ENCODE measurements at regions not wholly inside any gene's neighbourhood (a gene's known extent, or its start where the extent isn't known, plus 50 kb on each side); places are given as distances from the start of the nearest gene placed in this dataset.

DNA sequence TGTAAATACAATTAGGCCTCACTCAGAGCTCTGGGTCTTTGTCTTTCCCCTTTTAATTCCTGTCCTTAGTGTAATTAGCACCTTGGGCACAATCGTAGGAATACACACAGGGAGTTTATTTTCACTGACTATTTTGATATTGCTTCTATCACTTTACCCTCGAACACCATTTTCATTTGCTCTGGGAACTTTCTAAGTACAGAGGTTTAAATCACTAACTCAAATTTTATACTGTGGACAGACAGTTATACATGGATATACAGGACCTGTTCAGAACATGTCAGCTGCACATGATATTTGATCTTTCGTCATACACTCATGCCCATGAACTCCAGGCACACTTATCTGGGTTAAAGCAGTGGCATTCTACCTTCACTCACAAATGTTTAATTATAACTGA is 217.8 kb upstream of the TMEM161B start:
- intact Hi-C loops (cut with DNase I) = no loop called here
- DNase-seq = no peak
- TF ChIP-seq, protein P1, sequence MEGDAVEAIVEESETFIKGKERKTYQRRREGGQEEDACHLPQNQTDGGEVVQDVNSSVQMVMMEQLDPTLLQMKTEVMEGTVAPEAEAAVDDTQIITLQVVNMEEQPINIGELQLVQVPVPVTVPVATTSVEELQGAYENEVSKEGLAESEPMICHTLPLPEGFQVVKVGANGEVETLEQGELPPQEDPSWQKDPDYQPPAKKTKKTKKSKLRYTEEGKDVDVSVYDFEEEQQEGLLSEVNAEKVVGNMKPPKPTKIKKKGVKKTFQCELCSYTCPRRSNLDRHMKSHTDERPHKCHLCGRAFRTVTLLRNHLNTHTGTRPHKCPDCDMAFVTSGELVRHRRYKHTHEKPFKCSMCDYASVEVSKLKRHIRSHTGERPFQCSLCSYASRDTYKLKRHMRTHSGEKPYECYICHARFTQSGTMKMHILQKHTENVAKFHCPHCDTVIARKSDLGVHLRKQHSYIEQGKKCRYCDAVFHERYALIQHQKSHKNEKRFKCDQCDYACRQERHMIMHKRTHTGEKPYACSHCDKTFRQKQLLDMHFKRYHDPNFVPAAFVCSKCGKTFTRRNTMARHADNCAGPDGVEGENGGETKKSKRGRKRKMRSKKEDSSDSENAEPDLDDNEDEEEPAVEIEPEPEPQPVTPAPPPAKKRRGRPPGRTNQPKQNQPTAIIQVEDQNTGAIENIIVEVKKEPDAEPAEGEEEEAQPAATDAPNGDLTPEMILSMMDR (IDR thresholded peaks at IDR 0.05) = no peak
- no peak for TF ChIP-seq POLR2A (IDR thresholded peaks at IDR 0.05)
- no peaks in the 10 kb centered on the region for H3K9me3 ChIP-seq
- 74 to 75% methylated on average over 3 of the region's 3 CpGs for WGBS, 2 donors
- H3K4me3 ChIP-seq (replicated peaks in 1 of 3) = no peak overlapping the region
- H3K27ac ChIP-seq = no peak overlapping the region
- H3K4me1 ChIP-seq = no peaks in the 10 kb centered on the region
- H3K36me3 ChIP-seq = no peaks in the 10 kb centered on the region
- H3K27me3 ChIP-seq = no peaks in the 10 kb centered on the region

- intact Hi-C loops (cut with DNase I) = no loop called here
- H3K27ac ChIP-seq = no peak overlapping the region
- H3K4me3 ChIP-seq (replicated peaks in 1 of 3) = no peak overlapping the region
- no peak for DNase-seq
- H3K9me3 ChIP-seq = no peaks in the 10 kb centered on the region
- H3K4me1 ChIP-seq = no peaks in the 10 kb centered on the region
- TF ChIP-seq, protein P1 (IDR thresholded peaks at IDR 0.05) = no peak
- TF ChIP-seq POLR2A (IDR thresholded peaks at IDR 0.05) = no peak
- no peaks in the 10 kb centered on the region for H3K27me3 ChIP-seq
- H3K36me3 ChIP-seq = no peaks in the 10 kb centered on the region
- 85 to 89% methylated on average over 1 of the region's 1 CpG for WGBS, 2 donors
Measured at GRCh38 chr5:88485531-88485930, 216.9 kb upstream of the TMEM161B start.

- intact Hi-C loops (cut with DNase I) = no loop called here
- Histone ChIP-seq H3K27ac (no peak overlapping the region), H3K9me3 (no peaks in the 10 kb centered on the region), H3K4me1 (no peaks in the 10 kb centered on the region), H3K4me3 (replicated peaks in 1 of 3) (no peak overlapping the region), H3K27me3 (no peaks in the 10 kb centered on the region), H3K36me3 (no peaks in the 10 kb centered on the region)
- no peak for DNase-seq
- no peak for TF ChIP-seq POLR2A (IDR thresholded peaks at IDR 0.05)
- TF ChIP-seq, protein P1 (IDR thresholded peaks at IDR 0.05) = no peak
- WGBS, 2 donors = 87 to 88% methylated on average over 10 of the region's 10 CpGs
Measured at GRCh38 chr5:88483964-88484672, 215.5 kb upstream of the TMEM161B start.

DNA sequence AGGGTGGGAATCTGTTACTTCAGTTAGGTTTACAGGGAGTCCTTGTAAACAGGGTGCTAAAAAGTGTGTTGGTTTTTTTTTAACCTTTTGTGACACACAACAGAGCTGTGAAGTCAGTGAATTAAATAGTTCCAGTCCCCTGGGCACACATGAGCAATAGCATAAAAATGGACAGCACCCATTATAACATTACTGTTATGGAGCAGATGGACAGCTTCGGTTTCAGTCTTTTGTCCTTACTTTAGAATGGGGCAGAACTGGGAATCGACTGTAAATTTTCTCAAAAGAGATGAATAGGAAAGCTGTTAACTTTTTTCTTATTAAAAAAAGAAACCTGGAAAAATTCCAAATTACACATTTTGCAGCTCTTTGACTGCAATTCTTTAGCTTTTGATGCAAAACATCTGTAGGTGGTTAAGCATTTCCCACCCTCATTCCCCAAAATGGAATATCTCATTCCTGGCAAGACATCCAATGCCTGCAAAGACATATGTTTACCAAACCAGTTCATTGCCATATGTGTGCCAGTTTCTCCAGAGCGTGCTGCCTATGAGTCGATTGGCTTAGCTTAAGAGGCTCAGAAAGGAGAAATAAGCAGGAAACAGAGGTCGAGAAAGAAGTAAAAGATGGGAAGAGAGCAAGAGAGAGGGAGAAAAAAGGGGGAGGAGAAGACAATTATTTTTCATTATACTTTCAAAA is 212.3 kb upstream of the TMEM161B start:
- 66 to 76% methylated on average over 5 of the region's 5 CpGs for WGBS, 2 donors
- Histone ChIP-seq H3K9me3 (no peaks in the 10 kb centered on the region), H3K4me3 (replicated peaks in 1 of 3) (no peak overlapping the region), H3K27me3 (no peaks in the 10 kb centered on the region), H3K27ac (no peak overlapping the region), H3K36me3 (no peaks in the 10 kb centered on the region), H3K4me1 (no peaks in the 10 kb centered on the region)
- no peak for DNase-seq
- TF ChIP-seq, protein P1 (IDR thresholded peaks at IDR 0.05) = no peak
- TF ChIP-seq POLR2A (IDR thresholded peaks at IDR 0.05) = no peak
- intact Hi-C loops (cut with DNase I) = no loop called here

GRCh38 chr5:88480245-88480644 is 211.6 kb upstream of the TMEM161B start:
- H3K4me1 ChIP-seq = no peaks in the 10 kb centered on the region
- H3K9me3 ChIP-seq = no peaks in the 10 kb centered on the region
- intact Hi-C loops (cut with DNase I) = no loop called here
- no peaks in the 10 kb centered on the region for H3K36me3 ChIP-seq
- H3K4me3 ChIP-seq (replicated peaks in 1 of 3) = no peak overlapping the region
- no peak overlapping the region for H3K27ac ChIP-seq
- TF ChIP-seq, protein P1 (IDR thresholded peaks at IDR 0.05) = no peak
- no peak for TF ChIP-seq POLR2A (IDR thresholded peaks at IDR 0.05)
- peak; percentile 75 to 83 for DNase-seq
- H3K27me3 ChIP-seq = no peaks in the 10 kb centered on the region
- 26 to 32% methylated on average over 4 of the region's 4 CpGs for WGBS, 2 donors

All from thyroid gland (tissue), 4 donors.